ENCODE measurements at regions not wholly inside any gene's neighbourhood (a gene's known extent, or its start where the extent isn't known, plus 50 kb on each side); places are given as distances from the start of the nearest gene placed in this dataset.
"Not testable (repeated sequence)": the region's sequence is repeated elsewhere in the genome, so short reads cannot be mapped to it uniquely, and the experiment has no call there.

DNA sequence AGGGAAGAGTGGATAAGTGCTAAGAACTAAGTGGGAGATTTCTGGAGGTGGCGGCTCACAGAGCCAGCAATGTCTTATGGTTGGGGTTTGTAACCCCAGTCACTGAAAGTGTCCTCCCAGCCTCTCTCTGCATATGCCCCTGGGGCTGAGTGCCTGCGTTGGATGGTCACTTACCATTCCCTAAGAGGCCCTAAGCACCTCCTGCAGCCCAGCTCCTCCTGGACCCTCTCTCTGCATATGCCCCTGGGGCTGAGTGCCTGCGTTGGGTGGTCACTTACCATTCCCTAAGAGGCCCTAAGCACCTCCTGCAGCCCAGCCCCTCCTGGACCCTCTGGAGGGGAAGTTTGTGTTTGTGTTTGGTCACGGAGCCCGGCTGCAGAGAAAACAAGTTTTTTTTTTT, 425.8 kb downstream of the TMEM121 start:
- no peak overlapping the region for H3K4me3 Mint-ChIP-seq
- H3K27me3 Mint-ChIP-seq = peaks cover 41% of the 10 kb centered on the region
- H3K9me3 Mint-ChIP-seq = no peaks in the 10 kb centered on the region
- no peak overlapping the region for H3K27ac Mint-ChIP-seq
- no peak for DNase-seq
- no peaks in the 10 kb centered on the region for H3K36me3 Mint-ChIP-seq (ENCODE audit: low read depth)
- ChIA-PET CTCF (interaction anchor here (0.7 to 1.6 kb wide), 2 partner anchors 12 to 94 kb away, joined by 3 to 4 read pairs; no protein-coding TSS in a partner anchor), POLR2A (no interaction called here)
- H3K4me1 Mint-ChIP-seq = no peaks in the 10 kb centered on the region

DNA sequence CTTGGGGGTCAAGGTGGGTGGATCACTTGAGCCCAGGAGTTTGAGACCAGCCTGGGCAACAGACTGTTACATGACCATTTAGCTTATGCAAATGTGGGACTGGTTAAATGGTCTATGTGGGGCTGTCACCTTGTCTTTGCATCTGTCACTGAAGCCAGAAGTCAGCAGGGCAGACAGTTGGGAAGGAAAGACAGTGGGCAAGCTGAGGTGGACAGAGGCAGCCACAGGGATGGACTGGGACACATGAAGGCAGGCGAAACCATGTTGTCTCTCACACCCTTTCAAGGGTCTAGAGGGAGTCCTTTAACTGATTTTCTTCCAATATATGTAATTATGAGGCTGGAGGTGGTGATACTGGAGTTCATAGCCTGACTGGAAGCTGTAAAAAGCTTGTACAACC, 426.4 kb downstream of the TMEM121 start:
- no peak for DNase-seq
- Mint-ChIP-seq H3K27me3 (peaks cover 44% of the 10 kb centered on the region), H3K4me3 (no peak overlapping the region), H3K36me3 (ENCODE audit: low read depth) (no peaks in the 10 kb centered on the region), H3K27ac (no peak overlapping the region), H3K4me1 (no peaks in the 10 kb centered on the region), H3K9me3 (no peaks in the 10 kb centered on the region)
- CTCF ChIA-PET = interaction anchor here (0.7 kb wide), 1 partner anchor 11 kb away, joined by 4 read pairs; no protein-coding TSS in a partner anchor
- POLR2A ChIA-PET = no interaction called here

DNA sequence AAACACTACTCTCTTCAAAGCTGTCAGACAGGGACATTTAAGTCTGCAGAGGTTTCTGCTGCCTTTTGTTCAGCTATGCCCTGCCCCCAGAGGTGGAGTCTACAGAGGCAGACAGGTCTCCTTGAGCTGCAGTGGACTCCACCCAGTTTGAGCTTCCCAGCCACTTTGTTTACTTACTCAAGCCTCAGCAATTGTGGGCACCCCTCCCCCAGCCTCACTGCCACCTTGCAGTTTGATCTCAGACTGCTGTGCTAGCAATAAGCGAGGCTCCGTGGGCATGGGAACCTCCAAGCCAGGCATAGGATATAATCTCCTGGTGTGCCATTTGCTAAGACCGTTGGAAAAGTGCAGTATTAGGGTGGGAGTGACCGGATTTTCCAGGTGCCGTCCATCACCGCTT, 435.2 kb downstream of the TMEM121 start:
- POLR2A ChIA-PET; H3K36me3 Mint-ChIP-seq (ENCODE audit: low read depth); H3K4me3 Mint-ChIP-seq; CTCF ChIA-PET; H3K4me1 Mint-ChIP-seq; H3K27ac Mint-ChIP-seq: not testable (repeated sequence)
- H3K27me3 Mint-ChIP-seq = peaks cover 49% of the 10 kb centered on the region
- peaks cover 13% of the 10 kb centered on the region for H3K9me3 Mint-ChIP-seq
- DNase-seq = peak; percentile 34

GRCh38 chr14:105962532-105962931, 436.1 kb downstream of the TMEM121 start:
- H3K4me3 Mint-ChIP-seq = no peak overlapping the region
- peaks cover 13% of the 10 kb centered on the region for H3K9me3 Mint-ChIP-seq
- no peak for DNase-seq
- ChIA-PET CTCF (no interaction called here), POLR2A (no interaction called here)
- H3K27me3 Mint-ChIP-seq = peaks cover 48% of the 10 kb centered on the region
- no peak overlapping the region for H3K27ac Mint-ChIP-seq
- H3K4me1 Mint-ChIP-seq = peaks cover 6% of the 10 kb centered on the region
- peaks cover 7% of the 10 kb centered on the region for H3K36me3 Mint-ChIP-seq (ENCODE audit: low read depth)

- Mint-ChIP-seq H3K4me3 (no peak overlapping the region), H3K27ac (no peak overlapping the region), H3K9me3 (peaks cover 4% of the 10 kb centered on the region), H3K4me1 (peaks cover 4% of the 10 kb centered on the region), H3K36me3 (ENCODE audit: low read depth) (no peaks in the 10 kb centered on the region), H3K27me3 (peaks cover 15% of the 10 kb centered on the region)
- ChIA-PET CTCF (no interaction called here), POLR2A (no interaction called here)
- DNase-seq = no peak
These were observed 441.9 kb downstream of the TMEM121 start for GRCh38 chr14:105968291-105968690.

- CTCF ChIA-PET; H3K4me1 Mint-ChIP-seq; POLR2A ChIA-PET; H3K9me3 Mint-ChIP-seq; H3K27ac Mint-ChIP-seq; H3K4me3 Mint-ChIP-seq; H3K36me3 Mint-ChIP-seq (ENCODE audit: low read depth); DNase-seq: not testable (repeated sequence)
- peaks cover 17% of the 10 kb centered on the region for H3K27me3 Mint-ChIP-seq
These were observed 442.6 kb downstream of the TMEM121 start for GRCh38 chr14:105969026-105969425.

GRCh38 chr14:105970821-105971220, 444.4 kb downstream of the TMEM121 start:
- H3K36me3 Mint-ChIP-seq (ENCODE audit: low read depth); H3K9me3 Mint-ChIP-seq; DNase-seq; H3K4me1 Mint-ChIP-seq; H3K27ac Mint-ChIP-seq; H3K4me3 Mint-ChIP-seq; CTCF ChIA-PET; POLR2A ChIA-PET: not testable (repeated sequence)
- peaks cover 21% of the 10 kb centered on the region for H3K27me3 Mint-ChIP-seq

DNA sequence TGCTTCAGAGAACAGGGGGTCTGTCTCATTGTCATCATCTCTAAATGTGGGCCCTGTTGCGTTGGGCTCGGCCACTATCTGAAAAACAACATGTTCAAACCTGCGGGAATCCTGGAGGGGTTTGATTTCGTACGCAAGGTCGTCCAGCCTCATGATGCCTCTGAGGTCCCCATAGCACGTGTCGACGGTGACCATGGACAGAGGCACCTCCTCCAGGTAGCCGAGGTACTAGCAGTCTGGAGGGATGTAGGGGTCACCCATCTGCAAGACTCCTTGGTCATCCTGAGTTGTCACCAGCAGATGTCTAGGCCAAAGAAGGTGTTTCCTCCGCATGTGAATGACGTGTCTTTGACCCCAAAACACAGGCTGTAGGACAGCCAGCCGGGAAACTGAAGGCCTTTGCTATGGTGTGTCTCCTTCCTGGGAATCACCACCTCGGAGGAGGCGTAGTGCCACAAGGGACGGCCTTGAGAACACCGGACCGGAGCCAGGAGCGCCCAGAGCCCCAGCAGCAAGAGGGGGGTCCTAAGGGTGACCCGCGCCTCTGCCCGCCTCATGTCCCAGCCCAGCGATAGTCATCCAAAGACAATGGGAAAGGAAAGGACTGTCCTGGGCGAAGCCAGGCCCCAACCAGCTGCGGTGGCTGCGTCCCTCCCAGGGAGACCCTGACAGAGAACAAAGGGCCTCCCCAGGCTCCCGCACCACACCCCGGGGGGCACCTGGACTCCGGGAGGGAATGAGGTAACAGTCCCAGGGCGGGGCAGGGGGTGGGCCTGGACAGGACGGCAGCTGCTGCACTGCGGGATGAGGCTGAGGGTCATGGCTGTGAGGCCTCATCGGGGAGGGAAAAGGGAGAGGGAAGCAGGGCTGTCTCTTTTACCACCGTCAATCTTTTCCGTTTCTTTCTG, 445.5 kb downstream of the TMEM121 start:
- no peak overlapping the region for H3K4me3 Mint-ChIP-seq
- peaks cover 20% of the 10 kb centered on the region for H3K27me3 Mint-ChIP-seq
- H3K9me3 Mint-ChIP-seq = no peaks in the 10 kb centered on the region
- ChIA-PET POLR2A (no interaction called here), CTCF (no interaction called here)
- DNase-seq = no peak
- peaks cover 4% of the 10 kb centered on the region for H3K4me1 Mint-ChIP-seq
- no peaks in the 10 kb centered on the region for H3K36me3 Mint-ChIP-seq (ENCODE audit: low read depth)
- no peak overlapping the region for H3K27ac Mint-ChIP-seq

- Mint-ChIP-seq H3K9me3 (no peaks in the 10 kb centered on the region), H3K27ac (no peak overlapping the region), H3K4me3 (no peak overlapping the region), H3K27me3 (peaks cover 18% of the 10 kb centered on the region), H3K4me1 (no peaks in the 10 kb centered on the region), H3K36me3 (ENCODE audit: low read depth) (no peaks in the 10 kb centered on the region)
- ChIA-PET POLR2A (no interaction called here), CTCF (no interaction called here)
- DNase-seq = peak; percentile 49
These were observed 448.5 kb downstream of the TMEM121 start for GRCh38 chr14:105974902-105975301.

DNA sequence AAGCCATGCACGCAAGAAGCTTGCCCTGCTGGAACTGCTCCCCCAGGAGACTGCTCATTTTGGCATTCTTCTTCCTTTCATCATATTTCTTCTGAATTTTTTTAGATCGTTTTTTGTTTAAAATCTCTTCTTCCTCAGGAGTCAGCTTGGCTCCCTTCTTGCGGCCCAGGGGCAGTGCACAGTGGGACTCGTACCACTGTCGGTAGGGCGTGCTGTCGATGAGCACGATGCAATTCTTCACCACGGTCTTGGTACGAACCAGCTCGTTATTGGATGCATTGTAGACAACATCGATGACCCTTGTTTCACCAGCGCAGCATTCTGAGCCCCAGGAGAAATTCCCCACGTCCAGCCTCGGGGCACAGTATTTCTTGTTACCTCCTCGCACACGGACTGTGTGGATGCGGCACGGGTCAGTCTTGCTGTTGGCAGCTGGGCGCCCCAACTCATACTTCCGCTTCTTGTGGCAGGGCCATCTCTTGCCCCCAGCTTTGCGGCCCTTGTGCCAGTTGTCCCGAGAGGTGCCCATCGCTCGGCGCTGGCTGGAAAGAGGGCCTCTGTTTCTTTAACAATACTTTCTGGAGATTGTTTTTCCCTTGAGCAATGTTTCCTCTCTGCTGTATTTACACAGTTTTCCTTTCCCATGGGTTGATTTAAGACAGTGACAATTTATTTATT, 452.4 kb downstream of the TMEM121 start:
- H3K4me3 Mint-ChIP-seq = no peak overlapping the region
- POLR2A ChIA-PET = no interaction called here
- peaks cover 3% of the 10 kb centered on the region for H3K36me3 Mint-ChIP-seq (ENCODE audit: low read depth)
- H3K4me1 Mint-ChIP-seq = peaks cover 24% of the 10 kb centered on the region
- no peaks in the 10 kb centered on the region for H3K9me3 Mint-ChIP-seq
- peaks cover 11% of the 10 kb centered on the region for H3K27me3 Mint-ChIP-seq
- H3K27ac Mint-ChIP-seq = no peak overlapping the region
- no peak for DNase-seq
- CTCF ChIA-PET = no interaction called here

DNA sequence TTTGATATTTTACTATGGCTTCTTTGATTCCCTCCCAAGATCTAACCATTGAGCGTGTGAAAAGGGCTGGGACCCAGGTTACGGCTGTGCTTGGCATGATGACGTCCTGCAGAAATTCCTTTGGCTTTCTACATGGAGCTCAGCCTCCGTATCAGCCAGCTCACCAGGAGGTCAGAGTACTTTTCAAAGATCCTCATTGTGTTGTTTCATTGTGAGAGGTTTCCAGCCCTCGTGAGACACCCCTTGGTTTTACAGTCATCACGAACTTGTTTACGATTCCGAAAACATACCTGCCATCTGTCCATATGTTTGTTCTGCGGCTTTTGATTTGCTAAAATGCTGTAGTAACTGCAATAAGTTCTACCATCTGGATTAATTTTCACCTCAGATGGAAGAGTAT, 453.1 kb downstream of the TMEM121 start:
- ChIA-PET POLR2A (no interaction called here), CTCF (no interaction called here)
- Mint-ChIP-seq H3K27me3 (peaks cover 5% of the 10 kb centered on the region), H3K9me3 (no peaks in the 10 kb centered on the region), H3K36me3 (ENCODE audit: low read depth) (peaks cover 3% of the 10 kb centered on the region), H3K4me1 (peaks cover 24% of the 10 kb centered on the region), H3K4me3 (no peak overlapping the region), H3K27ac (no peak overlapping the region)
- no peak for DNase-seq

DNA sequence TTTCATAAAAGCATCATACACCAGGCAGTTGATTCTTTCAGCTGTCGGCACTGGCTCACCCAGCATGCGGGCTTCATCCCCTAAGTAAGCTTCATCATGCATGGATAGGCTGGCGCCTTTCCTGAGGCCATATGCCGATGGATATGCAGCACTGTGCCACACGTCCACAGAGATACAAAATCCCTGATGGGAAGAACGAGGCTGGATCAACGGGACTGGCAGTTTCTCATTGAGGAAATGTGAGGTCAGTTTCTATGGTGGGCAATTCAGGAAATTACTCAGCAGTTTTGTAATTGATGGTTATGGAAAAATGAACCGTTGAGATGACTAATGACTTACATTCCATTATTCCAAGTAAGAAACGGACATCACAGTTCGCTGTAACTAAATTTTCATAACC, 453.8 kb downstream of the TMEM121 start:
- Mint-ChIP-seq H3K27ac (no peak overlapping the region), H3K4me1 (peaks cover 30% of the 10 kb centered on the region), H3K36me3 (ENCODE audit: low read depth) (peaks cover 3% of the 10 kb centered on the region), H3K9me3 (no peaks in the 10 kb centered on the region), H3K27me3 (peaks cover 5% of the 10 kb centered on the region), H3K4me3 (no peak overlapping the region)
- ChIA-PET POLR2A (no interaction called here), CTCF (no interaction called here)
- DNase-seq = no peak

DNA sequence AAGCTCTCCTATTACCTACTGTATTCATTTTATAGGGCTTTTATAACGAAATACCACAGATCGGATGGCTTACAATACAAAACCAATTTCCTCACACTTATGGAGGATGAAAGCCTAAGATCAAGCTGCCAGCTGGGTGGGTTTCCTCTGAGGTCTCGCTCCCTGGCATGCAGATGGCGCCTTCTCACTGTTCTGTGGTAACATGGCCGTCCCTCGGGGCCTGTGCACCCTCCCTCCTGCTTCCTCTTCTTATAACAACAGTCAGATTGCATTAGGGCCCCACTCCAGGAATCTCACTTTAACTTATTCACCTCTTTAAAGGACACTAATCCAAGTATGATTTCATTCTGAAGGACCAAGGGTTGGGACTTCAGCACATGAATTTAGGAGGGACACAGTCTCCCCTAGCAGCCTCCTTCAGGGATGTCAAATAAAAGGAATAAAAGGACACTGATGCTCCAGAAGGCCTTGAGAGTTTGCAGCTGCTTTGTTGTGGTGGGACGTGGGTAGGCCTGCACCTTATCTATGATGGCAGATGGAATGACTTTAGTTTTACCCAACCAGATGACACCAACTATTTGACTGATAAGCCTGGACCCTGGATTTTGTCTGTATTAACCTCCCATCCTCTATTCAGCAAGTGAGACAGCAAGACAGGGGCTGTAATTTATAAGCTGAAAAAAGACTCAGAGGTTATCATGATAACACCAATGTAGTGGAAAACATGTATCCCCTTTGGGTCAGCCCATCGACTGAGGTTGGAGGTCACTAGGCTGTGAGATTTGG, 455.3 kb downstream of the TMEM121 start:
- DNase-seq; H3K27ac Mint-ChIP-seq; H3K9me3 Mint-ChIP-seq; POLR2A ChIA-PET; H3K27me3 Mint-ChIP-seq; H3K36me3 Mint-ChIP-seq (ENCODE audit: low read depth); H3K4me3 Mint-ChIP-seq: not testable (repeated sequence)
- peaks cover 42% of the 10 kb centered on the region for H3K4me1 Mint-ChIP-seq
- CTCF ChIA-PET = interaction anchor here (0.6 to 1.3 kb wide), 3 partner anchors 11 to 46 kb away, joined by 3 read pairs; no protein-coding TSS in a partner anchor
